Tibial artery (tissue), 4 donors: ENCODE measurements at regions not wholly inside any gene's neighbourhood (a gene's known extent, or its start where the extent isn't known, plus 50 kb on each side); places are given as distances from the start of the nearest gene placed in this dataset.
"Not testable (repeated sequence)": the region's sequence is repeated elsewhere in the genome, so short reads cannot be mapped to it uniquely, and the experiment has no call there.

Experiments
- DNase-seq, 2 donors: peaks; one replicate each; pipeline ENCODE4 v3.0.0-alpha.2; 2019
- H3K27ac ChIP-seq, 2 donors: fragments of 200-600 bp; sonication (generic) in 1 of 2; 1 replicate in 1 of 2; 2 replicates in 1 of 2; pipeline ENCODE4 v1.5.1; 2018 to 2019; ENCODE audit warnings: mild to moderate bottlenecking in 1 of 2
- H3K27me3 ChIP-seq, 2 donors: fragments of 200-600 bp; sonication (generic) in 1 of 2; one replicate each; pipeline versions ENCODE4 v1.5.1 to v1.6.0; 2016 to 2019
- H3K36me3 ChIP-seq, 3 donors: fragments of 200-600 bp; sonication (generic) in 2 of 3; one replicate each; pipeline ENCODE4 v1.5.1; 2016 to 2019; ENCODE audit warnings: mild to moderate bottlenecking in 2 of 3
- H3K4me1 ChIP-seq, 4 donors: fragments of 200-600 bp; sonication (generic) in 2 of 4; 1 replicate in 3 of 4; 2 replicates in 1 of 4; pipeline ENCODE4 v1.5.1; 2016 to 2019
- H3K4me3 ChIP-seq, 2 donors: fragments of 200-600 bp; sonication (generic) in 1 of 2; 1 replicate in 1 of 2; 2 replicates in 1 of 2; pipeline ENCODE4 v1.5.1; 2018 to 2019; ENCODE audit warnings: mild to moderate bottlenecking in 2 of 2
- H3K9me3 ChIP-seq, 3 donors: fragments of 200-600 bp; sonication (generic) in 1 of 3; one replicate each; pipeline ENCODE4 v1.5.1; 2016 to 2019
- intact Hi-C: fragments of 100-400 bp; cut with DNase I; formaldehyde crosslinking; loops from one replicate; pipeline ENCODE4 v1.15.0; 2023; ENCODE audit warnings: low total_unique reads
- TF ChIP-seq, protein P1 (sequence below), 2 experiments: fragments of 200-600 bp in 1 of 2; fragments of 450-650 bp in 1 of 2; IDR thresholded peaks; one replicate each; pipeline ENCODE4 v1.5.1; 2017 to 2019; ENCODE audit warnings: antibody characterized with exemption in 2 of 2, mild to moderate bottlenecking in 1 of 2, moderate library complexity in 1 of 2

DNA sequence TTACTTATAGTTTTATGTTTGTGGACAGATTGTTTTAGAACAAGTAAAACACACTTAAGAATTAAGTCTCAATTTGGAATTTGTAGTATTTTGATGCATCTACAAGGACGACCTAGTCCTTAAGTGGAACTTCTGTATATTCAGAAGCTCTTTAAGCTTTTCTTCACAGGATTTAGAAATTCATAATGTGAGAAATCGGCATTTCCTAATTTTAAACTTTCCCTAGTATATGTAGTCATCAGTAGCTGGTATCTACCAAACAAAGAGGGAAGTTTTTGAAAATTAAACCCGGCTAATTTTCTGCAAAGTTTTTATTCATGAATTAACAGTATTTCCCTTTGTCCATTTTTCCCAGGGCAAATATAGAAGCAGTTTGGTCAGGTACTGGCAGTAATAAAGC is 203.6 kb downstream of the CDRT15L2 start:
- no peak for DNase-seq
- TF ChIP-seq, protein P1, sequence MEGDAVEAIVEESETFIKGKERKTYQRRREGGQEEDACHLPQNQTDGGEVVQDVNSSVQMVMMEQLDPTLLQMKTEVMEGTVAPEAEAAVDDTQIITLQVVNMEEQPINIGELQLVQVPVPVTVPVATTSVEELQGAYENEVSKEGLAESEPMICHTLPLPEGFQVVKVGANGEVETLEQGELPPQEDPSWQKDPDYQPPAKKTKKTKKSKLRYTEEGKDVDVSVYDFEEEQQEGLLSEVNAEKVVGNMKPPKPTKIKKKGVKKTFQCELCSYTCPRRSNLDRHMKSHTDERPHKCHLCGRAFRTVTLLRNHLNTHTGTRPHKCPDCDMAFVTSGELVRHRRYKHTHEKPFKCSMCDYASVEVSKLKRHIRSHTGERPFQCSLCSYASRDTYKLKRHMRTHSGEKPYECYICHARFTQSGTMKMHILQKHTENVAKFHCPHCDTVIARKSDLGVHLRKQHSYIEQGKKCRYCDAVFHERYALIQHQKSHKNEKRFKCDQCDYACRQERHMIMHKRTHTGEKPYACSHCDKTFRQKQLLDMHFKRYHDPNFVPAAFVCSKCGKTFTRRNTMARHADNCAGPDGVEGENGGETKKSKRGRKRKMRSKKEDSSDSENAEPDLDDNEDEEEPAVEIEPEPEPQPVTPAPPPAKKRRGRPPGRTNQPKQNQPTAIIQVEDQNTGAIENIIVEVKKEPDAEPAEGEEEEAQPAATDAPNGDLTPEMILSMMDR (IDR thresholded peaks at IDR 0.05), result no peak
- H3K27me3 ChIP-seq, result peaks cover 0 to 9% of the 10 kb centered on the region in 2 donors
- intact Hi-C loops, result no loop called here
- H3K36me3 ChIP-seq, result no peaks in the 10 kb centered on the region
- no peaks in the 10 kb centered on the region for H3K4me1 ChIP-seq
- no peak overlapping the region for H3K4me3 ChIP-seq
- H3K9me3 ChIP-seq, result no peaks in the 10 kb centered on the region
- H3K27ac ChIP-seq, result no peak overlapping the region

DNA sequence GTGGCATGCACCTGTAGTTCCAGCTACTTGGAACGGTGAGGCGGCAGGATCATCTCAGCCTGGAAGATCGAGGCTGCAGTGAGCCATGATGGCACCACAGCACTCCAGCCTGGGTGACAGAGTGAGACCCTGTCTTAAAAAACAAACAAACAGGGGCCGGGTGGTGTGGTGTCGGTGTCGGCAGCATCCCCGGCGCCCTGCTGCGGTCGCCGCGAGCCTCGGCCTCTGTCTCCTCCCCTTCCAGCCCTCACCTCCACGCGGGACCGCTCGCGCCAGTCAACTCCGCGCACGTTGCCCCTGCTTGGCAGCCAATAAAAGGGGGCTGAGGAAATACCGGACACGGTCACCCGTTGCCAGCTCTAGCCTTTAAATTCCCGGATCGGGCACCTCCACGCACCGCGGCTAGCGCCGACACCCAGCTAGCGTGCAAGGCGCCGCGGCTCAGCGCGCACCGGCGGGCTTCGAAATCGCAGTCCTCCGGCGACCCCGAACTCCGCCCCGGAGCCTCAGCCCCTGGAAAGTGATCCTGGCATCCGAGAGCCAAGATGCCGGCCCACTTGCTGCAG is 204.7 kb downstream of the CDRT15L2 start:
- Histone ChIP-seq H3K4me1 (no peaks in the 10 kb centered on the region), H3K4me3 (no peak overlapping the region), H3K9me3 (no peaks in the 10 kb centered on the region), H3K27ac (no peak overlapping the region), H3K27me3 (peaks cover 0 to 9% of the 10 kb centered on the region in 2 donors), H3K36me3 (no peaks in the 10 kb centered on the region)
- DNase-seq, result no peak
- intact Hi-C loops, result no loop called here
- TF ChIP-seq, protein P1 (IDR thresholded peaks at IDR 0.05), result no peak

DNA sequence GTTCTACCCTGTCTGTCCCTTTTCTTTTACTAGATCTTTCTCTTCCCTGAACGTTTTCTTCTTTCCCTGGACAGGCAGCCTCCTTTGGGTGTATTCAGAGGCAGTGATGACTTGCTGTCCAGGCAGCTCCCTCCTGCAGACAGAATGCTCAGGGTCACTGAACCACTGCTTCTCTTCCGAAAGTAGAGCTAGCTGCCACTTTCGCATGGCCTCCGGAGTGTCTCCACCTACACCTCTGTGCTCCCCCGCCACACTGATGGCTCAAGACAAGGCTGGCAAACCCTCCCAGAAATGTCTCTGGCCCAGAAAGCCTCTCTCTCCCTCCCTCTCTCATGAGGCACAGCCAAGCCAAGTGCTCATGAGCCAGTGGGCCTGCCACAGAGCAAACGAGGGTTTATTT is 207.8 kb downstream of the CDRT15L2 start:
- H3K4me1 ChIP-seq, result no peaks in the 10 kb centered on the region
- intact Hi-C loops, result no loop called here
- H3K36me3 ChIP-seq, result no peaks in the 10 kb centered on the region
- H3K27me3 ChIP-seq, result peaks cover 0 to 9% of the 10 kb centered on the region in 2 donors
- no peak for DNase-seq
- H3K9me3 ChIP-seq, result no peaks in the 10 kb centered on the region
- no peak overlapping the region for H3K27ac ChIP-seq
- TF ChIP-seq, protein P1 (IDR thresholded peaks at IDR 0.05), result no peak
- H3K4me3 ChIP-seq, result no peak overlapping the region

DNA sequence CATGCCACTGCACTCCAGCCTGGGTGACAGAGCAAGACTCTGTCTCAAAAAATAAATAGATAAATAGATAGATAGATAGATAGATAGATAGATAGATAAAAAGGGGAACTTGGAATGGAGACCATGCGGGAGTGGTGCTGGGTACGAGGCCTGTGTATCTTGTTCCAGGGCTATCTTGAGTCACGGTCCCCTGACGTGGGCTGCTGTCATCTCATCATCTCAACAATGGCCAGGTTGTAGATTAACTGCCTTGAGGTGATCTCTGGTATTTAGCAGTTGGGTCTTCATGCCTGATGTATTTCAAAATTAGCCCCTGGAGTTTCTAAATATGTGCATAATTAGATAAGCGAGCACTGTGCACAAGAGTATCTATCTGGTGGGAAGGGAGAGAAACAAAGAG is 212.1 kb downstream of the CDRT15L2 start:
- no peaks in the 10 kb centered on the region for H3K4me1 ChIP-seq
- TF ChIP-seq, protein P1 (IDR thresholded peaks at IDR 0.05), result no peak
- intact Hi-C loops, result no loop called here
- no peaks in the 10 kb centered on the region for H3K27me3 ChIP-seq
- H3K4me3 ChIP-seq, result no peak overlapping the region
- no peaks in the 10 kb centered on the region for H3K36me3 ChIP-seq
- no peak for DNase-seq
- no peaks in the 10 kb centered on the region for H3K9me3 ChIP-seq
- no peak overlapping the region for H3K27ac ChIP-seq

DNA sequence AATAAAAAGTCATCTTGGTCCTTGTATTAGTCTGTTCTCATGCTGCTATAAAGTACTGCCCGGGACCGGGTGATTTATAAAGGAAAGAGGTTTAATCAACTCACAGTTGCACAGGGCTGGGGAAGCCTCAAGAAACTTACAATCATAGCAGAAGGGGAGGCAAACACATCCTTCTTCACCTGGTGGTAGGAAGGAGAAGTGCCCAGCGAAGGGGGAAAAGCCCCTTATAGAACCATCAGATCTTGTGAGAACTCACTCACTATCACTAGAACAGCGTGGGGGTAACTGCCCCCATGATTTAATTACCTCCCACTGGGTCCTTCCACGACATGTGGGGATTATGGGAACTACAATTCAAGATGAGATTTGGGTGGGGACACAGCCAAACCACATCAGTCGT is 215.0 kb downstream of the CDRT15L2 start:
- H3K9me3 ChIP-seq, H3K36me3 ChIP-seq, H3K4me3 ChIP-seq, H3K4me1 ChIP-seq, intact Hi-C loops, DNase-seq, H3K27ac ChIP-seq, H3K27me3 ChIP-seq: not testable (repeated sequence)

DNA sequence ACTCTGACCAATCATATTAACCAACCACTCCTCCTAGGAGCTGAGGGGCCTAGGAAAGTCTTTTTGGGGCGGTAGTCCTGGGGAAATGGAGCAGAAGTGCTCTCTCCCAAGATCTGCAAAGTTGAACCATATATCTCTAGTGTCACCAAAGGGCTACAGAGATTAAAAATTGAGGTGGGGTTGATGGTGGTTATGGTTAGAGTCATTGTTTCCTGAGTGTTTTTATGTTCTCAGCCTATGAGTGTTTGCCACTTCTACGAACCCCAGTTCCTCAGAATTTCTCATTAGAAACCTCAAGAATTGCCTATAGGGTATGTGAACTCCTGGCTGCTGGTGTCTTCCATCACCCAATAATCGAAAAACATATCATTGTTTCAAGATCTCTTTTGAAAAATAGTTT is 217.8 kb downstream of the CDRT15L2 start:
- no peaks in the 10 kb centered on the region for H3K4me1 ChIP-seq
- H3K9me3 ChIP-seq, result no peaks in the 10 kb centered on the region
- intact Hi-C loops, result no loop called here
- no peak overlapping the region for H3K27ac ChIP-seq
- DNase-seq, result no peak
- H3K27me3 ChIP-seq, result no peaks in the 10 kb centered on the region
- H3K4me3 ChIP-seq, result no peak overlapping the region
- TF ChIP-seq, protein P1 (IDR thresholded peaks at IDR 0.05), result no peak
- no peaks in the 10 kb centered on the region for H3K36me3 ChIP-seq
